H1 (cell line): ENCODE measurements at regions not wholly inside any gene's neighbourhood (a gene's known extent, or its start where the extent isn't known, plus 50 kb on each side); places are given as distances from the start of the nearest gene placed in this dataset.

Source experiments
- KDM4A ChIP-seq: IDR thresholded peaks from one replicate; pipeline ENCODE4 v1.7.1; 2012; ENCODE audit warnings: low read depth, mild to moderate bottlenecking, moderate library complexity, low read length, inconsistent platforms; ENCODE audit not compliant: severe bottlenecking
- PHF8 ChIP-seq: fragments of 200-600 bp; sonication (generic); conservative IDR thresholded peaks from 2 replicates; pipeline ENCODE4 v1.7.1; 2012; ENCODE audit warnings: low read depth, mild to moderate bottlenecking, inconsistent platforms, low read length, moderate library complexity
- SAP30 ChIP-seq: fragments of 300-600 bp; sonication (generic); IDR thresholded peaks from 2 replicates; pipeline ENCODE4 v1.7.1; 2012; ENCODE audit warnings: low read length, moderate library complexity, mild to moderate bottlenecking, inconsistent platforms; ENCODE audit not compliant: insufficient read depth, insufficient replicate concordance
- YY1 ChIP-seq: IDR thresholded peaks from 2 replicates; pipeline ENCODE4 v1.6.1; 2011; ENCODE audit warnings: low read depth, mild to moderate bottlenecking, low read length
- TF ChIP-seq, protein P1 (sequence below): fragments of 300-600 bp; sonication (generic); IDR thresholded peaks from 2 replicates; pipeline ENCODE4 v1.7.1; 2012; ENCODE audit warnings: low read length, moderate library complexity, mild to moderate bottlenecking, inconsistent platforms; ENCODE audit not compliant: insufficient replicate concordance

DNA sequence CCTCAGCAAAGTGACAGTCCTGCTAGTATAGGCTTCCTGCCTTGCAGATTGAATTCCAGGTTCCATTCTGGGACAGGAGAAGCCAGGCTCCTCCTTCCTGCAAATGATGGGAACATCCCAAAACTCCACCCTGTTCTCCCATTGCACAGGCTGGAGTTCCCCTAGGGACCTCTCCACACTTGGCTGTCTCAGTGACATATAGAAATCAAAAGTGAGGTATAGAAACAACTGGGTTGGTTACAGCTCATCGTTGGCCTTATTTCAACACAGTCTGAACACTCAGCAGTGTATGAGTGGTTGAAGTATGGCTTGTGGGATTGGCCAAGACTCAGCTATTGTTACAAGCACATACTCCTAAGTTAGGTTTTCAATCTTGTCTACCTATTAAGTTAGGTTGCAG lies 157.8 kb upstream of the FTMT start (continued):
- TF ChIP-seq, protein P1, sequence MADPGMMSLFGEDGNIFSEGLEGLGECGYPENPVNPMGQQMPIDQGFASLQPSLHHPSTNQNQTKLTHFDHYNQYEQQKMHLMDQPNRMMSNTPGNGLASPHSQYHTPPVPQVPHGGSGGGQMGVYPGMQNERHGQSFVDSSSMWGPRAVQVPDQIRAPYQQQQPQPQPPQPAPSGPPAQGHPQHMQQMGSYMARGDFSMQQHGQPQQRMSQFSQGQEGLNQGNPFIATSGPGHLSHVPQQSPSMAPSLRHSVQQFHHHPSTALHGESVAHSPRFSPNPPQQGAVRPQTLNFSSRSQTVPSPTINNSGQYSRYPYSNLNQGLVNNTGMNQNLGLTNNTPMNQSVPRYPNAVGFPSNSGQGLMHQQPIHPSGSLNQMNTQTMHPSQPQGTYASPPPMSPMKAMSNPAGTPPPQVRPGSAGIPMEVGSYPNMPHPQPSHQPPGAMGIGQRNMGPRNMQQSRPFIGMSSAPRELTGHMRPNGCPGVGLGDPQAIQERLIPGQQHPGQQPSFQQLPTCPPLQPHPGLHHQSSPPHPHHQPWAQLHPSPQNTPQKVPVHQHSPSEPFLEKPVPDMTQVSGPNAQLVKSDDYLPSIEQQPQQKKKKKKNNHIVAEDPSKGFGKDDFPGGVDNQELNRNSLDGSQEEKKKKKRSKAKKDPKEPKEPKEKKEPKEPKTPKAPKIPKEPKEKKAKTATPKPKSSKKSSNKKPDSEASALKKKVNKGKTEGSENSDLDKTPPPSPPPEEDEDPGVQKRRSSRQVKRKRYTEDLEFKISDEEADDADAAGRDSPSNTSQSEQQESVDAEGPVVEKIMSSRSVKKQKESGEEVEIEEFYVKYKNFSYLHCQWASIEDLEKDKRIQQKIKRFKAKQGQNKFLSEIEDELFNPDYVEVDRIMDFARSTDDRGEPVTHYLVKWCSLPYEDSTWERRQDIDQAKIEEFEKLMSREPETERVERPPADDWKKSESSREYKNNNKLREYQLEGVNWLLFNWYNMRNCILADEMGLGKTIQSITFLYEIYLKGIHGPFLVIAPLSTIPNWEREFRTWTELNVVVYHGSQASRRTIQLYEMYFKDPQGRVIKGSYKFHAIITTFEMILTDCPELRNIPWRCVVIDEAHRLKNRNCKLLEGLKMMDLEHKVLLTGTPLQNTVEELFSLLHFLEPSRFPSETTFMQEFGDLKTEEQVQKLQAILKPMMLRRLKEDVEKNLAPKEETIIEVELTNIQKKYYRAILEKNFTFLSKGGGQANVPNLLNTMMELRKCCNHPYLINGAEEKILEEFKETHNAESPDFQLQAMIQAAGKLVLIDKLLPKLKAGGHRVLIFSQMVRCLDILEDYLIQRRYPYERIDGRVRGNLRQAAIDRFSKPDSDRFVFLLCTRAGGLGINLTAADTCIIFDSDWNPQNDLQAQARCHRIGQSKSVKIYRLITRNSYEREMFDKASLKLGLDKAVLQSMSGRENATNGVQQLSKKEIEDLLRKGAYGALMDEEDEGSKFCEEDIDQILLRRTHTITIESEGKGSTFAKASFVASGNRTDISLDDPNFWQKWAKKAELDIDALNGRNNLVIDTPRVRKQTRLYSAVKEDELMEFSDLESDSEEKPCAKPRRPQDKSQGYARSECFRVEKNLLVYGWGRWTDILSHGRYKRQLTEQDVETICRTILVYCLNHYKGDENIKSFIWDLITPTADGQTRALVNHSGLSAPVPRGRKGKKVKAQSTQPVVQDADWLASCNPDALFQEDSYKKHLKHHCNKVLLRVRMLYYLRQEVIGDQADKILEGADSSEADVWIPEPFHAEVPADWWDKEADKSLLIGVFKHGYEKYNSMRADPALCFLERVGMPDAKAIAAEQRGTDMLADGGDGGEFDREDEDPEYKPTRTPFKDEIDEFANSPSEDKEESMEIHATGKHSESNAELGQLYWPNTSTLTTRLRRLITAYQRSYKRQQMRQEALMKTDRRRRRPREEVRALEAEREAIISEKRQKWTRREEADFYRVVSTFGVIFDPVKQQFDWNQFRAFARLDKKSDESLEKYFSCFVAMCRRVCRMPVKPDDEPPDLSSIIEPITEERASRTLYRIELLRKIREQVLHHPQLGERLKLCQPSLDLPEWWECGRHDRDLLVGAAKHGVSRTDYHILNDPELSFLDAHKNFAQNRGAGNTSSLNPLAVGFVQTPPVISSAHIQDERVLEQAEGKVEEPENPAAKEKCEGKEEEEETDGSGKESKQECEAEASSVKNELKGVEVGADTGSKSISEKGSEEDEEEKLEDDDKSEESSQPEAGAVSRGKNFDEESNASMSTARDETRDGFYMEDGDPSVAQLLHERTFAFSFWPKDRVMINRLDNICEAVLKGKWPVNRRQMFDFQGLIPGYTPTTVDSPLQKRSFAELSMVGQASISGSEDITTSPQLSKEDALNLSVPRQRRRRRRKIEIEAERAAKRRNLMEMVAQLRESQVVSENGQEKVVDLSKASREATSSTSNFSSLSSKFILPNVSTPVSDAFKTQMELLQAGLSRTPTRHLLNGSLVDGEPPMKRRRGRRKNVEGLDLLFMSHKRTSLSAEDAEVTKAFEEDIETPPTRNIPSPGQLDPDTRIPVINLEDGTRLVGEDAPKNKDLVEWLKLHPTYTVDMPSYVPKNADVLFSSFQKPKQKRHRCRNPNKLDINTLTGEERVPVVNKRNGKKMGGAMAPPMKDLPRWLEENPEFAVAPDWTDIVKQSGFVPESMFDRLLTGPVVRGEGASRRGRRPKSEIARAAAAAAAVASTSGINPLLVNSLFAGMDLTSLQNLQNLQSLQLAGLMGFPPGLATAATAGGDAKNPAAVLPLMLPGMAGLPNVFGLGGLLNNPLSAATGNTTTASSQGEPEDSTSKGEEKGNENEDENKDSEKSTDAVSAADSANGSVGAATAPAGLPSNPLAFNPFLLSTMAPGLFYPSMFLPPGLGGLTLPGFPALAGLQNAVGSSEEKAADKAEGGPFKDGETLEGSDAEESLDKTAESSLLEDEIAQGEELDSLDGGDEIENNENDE: no peak
- TF ChIP-seq KDM4A (no peak), SAP30 (no peak), PHF8 (no peak), YY1 (no peak)
